Stimulated activated CD4-positive, alpha-beta T cell treated with anti-CD3 and anti-CD28 coated beads, Interleukin-4, amount 100 ng/mL, for 4 hours (primary cell): ENCODE measurements at regions not wholly inside any gene's neighbourhood (a gene's known extent, or its start where the extent isn't known, plus 50 kb on each side); places are given as distances from the start of the nearest gene placed in this dataset.
"Not testable (repeated sequence)": the region's sequence is repeated elsewhere in the genome, so short reads cannot be mapped to it uniquely, and the experiment has no call there.

Experiments used
- DNase-seq, 2 experiments: peaks; one replicate each; pipeline ENCODE4 v3.0.0-alpha.2; 2020

GRCh38 chr6:164045082-164045481 lies 630.6 kb downstream of the QKI start:
- DNase-seq: no peak

- not testable (repeated sequence) for DNase-seq
These were observed 629.1 kb downstream of the QKI start for GRCh38 chr6:164043656-164044055.

GRCh38 chr6:164042212-164042611 lies 627.7 kb downstream of the QKI start:
- DNase-seq: no peak

GRCh38 chr6:164040994-164041393 lies 626.5 kb downstream of the QKI start:
- DNase-seq: no peak

GRCh38 chr6:164039954-164040375 lies 625.4 kb downstream of the QKI start:
- peak; percentile 9 to 13 for DNase-seq

GRCh38 chr6:164037171-164037870 lies 622.8 kb downstream of the QKI start:
- no peak for DNase-seq

- no peak for DNase-seq
These were observed 621.5 kb downstream of the QKI start for GRCh38 chr6:164035900-164036485.

- no peak for DNase-seq
These were observed 620.2 kb downstream of the QKI start for GRCh38 chr6:164034602-164035140.

- DNase-seq: no peak
These were observed 610.7 kb downstream of the QKI start for GRCh38 chr6:164025180-164025579.

- DNase-seq: no peak
These were observed 609.0 kb downstream of the QKI start for GRCh38 chr6:164023535-164023934.

- DNase-seq: no peak
These were observed 608.1 kb downstream of the QKI start for GRCh38 chr6:164022632-164023031.

- DNase-seq: no peak
These were observed 607.2 kb downstream of the QKI start for GRCh38 chr6:164021589-164022250.

- DNase-seq: no peak
These were observed 605.6 kb downstream of the QKI start for GRCh38 chr6:164020142-164020541.

GRCh38 chr6:164018133-164018532 lies 603.6 kb downstream of the QKI start:
- no peak for DNase-seq

GRCh38 chr6:164016056-164016455 lies 601.5 kb downstream of the QKI start:
- no peak for DNase-seq

GRCh38 chr6:164015088-164015484 lies 600.6 kb downstream of the QKI start:
- DNase-seq: no peak

- DNase-seq: no peak
These were observed 600.0 kb downstream of the QKI start for GRCh38 chr6:164014346-164015087.

GRCh38 chr6:164013480-164014208 lies 599.1 kb downstream of the QKI start:
- no peak for DNase-seq

GRCh38 chr6:164011321-164011720 lies 596.8 kb downstream of the QKI start:
- no peak for DNase-seq

GRCh38 chr6:164010441-164011103 lies 596.1 kb downstream of the QKI start:
- no peak for DNase-seq

- DNase-seq: no peak
These were observed 594.4 kb downstream of the QKI start for GRCh38 chr6:164008902-164009301.

- DNase-seq: no peak
These were observed 593.4 kb downstream of the QKI start for GRCh38 chr6:164007881-164008280.
